ENCODE measurements at regions not wholly inside any gene's neighbourhood (a gene's known extent, or its start where the extent isn't known, plus 50 kb on each side); places are given as distances from the start of the nearest gene placed in this dataset.

DNA sequence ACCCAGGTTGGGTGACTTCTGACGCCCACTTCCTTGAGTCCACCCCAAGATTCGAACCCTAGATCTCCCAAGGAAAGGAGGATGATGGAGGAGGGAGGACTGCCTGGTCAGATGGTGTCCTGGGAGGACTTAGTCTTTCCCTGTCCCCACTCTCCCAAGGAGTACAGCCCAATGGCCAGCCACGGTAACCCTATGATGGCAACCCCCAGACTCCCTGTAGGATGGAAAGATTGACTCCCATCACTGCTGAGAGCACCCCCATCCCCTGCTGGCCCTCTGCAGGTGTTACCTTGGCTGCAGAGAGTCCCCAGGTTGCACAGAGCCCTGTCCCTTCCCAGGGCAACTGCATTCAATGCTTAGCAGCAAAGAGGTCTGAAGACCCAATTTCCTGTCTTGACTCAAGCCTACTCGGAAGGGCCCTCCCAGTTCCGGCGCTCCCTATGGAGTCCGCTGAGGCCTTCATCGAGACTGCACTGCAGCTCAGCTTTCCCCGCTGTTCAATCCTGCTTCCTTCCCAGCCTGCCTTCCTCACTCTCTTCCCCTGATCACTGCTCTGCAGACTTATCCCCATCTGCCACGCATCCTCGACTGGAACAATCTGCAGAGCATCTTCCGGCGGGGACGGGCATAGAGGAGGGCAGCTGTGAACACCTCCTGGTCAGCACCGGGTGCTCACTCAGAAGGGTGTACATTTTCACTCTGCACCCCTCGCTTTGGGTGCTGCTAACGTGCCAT lies 50.8 kb upstream of the OCM2 start:
- no peak for DNase-seq (ENCODE audit: low read depth in 4 of 4, low spot score in 2 of 4)

DNA sequence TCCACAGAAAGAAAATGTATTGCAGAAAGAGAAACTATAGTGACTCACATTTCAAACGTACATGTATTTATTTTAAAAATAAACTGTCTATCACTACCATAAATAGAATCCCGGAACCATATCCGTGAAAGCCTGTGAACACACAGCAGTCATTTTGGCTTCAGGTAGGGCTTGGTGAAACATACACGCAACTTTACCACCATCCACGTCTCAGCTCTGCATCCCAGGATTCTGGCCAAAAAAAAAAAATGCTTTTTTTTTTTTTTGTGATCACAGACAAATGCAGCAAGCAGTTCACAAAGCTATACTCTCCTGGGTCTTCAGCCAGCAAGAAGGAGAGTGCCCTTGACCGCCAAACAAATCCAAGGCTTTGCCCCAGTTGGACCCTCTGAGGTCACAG lies 56.8 kb upstream of the OCM2 start:
- no peak for DNase-seq (ENCODE audit: low read depth in 4 of 4, low spot score in 2 of 4)

DNA sequence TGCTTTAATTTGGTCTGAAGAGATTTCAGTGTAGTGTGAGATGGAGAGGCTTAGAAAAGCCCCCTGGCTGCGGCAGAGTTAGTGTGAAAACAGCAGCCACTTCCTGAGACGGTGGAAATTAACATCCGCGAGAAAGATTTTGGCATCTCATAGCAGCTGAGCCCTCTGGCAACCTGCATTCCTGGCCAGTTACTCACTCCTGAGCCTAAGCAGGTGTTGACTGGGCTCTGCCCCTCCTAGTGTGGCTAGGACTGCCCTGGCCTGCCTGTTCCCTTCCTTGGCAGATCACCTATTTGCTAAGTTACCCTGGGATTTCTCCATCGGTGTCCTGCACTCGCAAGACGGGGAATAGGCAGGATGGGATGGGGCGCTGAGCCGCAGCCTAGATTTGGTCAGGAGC lies 57.6 kb upstream of the LMTK2 start:
- no peak for DNase-seq (ENCODE audit: low read depth in 4 of 4, low spot score in 2 of 4)

DNA sequence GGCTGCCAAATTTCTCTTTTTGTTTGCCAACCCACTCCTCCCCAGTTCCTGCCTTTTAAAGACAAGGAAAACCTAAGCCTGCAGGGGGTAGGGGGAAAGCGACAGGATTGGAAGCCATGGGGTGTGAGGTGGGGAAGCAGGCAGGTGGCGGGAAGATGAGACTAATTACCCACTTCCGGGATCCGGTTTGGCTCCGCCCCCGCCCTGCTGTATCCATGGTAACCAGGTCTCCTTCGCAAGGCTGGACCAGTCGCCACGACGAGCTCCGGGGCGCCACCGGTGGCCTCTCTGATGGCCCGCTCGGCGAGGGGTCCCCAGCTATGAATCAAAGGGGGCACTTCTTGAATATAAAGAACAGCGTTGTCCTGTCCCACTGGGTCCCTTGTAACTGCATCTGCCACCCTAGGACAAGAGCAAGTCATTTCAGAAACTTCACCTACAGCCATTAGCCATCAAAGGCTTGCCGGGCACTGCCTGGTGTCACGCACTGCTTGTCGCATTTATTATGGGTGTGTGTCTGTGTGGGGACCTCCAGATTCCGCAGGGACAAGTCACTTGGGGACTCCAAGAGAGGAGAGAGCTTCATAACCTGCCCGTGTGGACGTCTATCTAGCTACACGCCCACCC lies 55.4 kb upstream of the LMTK2 start:
- peak in 1 of 4 donors; percentile 0 for DNase-seq (ENCODE audit: low read depth in 4 of 4, low spot score in 2 of 4)

GRCh38 chr7:98054585-98054984 lies 52.1 kb upstream of the LMTK2 start:
- no peak for DNase-seq (ENCODE audit: low read depth in 4 of 4, low spot score in 2 of 4)

DNA sequence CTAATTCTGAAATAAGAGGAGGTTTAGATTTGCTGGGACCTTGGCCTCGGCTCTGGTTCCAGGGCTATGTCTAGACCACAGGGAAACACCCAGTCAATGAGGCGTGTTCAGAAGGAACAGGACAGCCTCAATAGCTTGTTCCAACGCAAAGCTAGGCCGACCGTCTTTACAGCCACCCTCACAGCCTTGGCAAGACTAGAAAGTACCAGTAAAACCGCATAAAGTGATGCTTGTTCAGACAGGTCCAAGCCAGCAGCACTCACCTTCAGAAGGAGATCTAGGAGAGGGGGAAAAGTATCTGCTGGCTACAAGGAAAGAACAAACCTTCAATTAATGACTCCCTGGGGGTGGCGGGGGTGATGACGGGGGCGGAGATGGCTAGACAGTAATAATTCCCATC lies 50.1 kb upstream of the LMTK2 start:
- DNase-seq (ENCODE audit: low read depth in 4 of 4, low spot score in 2 of 4): no peak

All from left renal cortex interstitium (tissue), 4 donors.